HepG2 (cell line): ENCODE measurements at regions not wholly inside any gene's neighbourhood (a gene's known extent, or its start where the extent isn't known, plus 50 kb on each side); places are given as distances from the start of the nearest gene placed in this dataset.

Experiments
- BATF2 ChIP-seq: sonication (generic); formaldehyde crosslinking; IDR thresholded peaks from 2 replicates; pipeline ENCODE4 v1.8.0; 2022; ENCODE audit warnings: mild to moderate bottlenecking, missing genetic modification reagents, moderate library complexity
- BRD4 ChIP-seq: sonication (generic); formaldehyde crosslinking; IDR thresholded peaks from 2 replicates; pipeline ENCODE4 v1.4.0; 2020; ENCODE audit warnings: missing genetic modification reagents
- EHMT2 ChIP-seq: fragments of 200-600 bp; sonication (generic); IDR thresholded peaks from 2 replicates; pipeline ENCODE4 v1.7.0; 2017; ENCODE audit warnings: antibody characterized with exemption, low read depth, low read length, borderline replicate concordance
- FOXK1 ChIP-seq: sonication (generic); formaldehyde crosslinking; IDR thresholded peaks from 2 replicates; pipeline ENCODE4 v1.4.0; 2020; ENCODE audit warnings: low read depth, missing genetic modification reagents, borderline replicate concordance
- HMG20A ChIP-seq: IDR thresholded peaks from 2 replicates; pipeline ENCODE4 v1.6.1; 2016; ENCODE audit warnings: borderline replicate concordance
- HMGXB3 ChIP-seq: sonication (generic); formaldehyde crosslinking; IDR thresholded peaks from 2 replicates; pipeline ENCODE4 v1.4.0; 2020; ENCODE audit warnings: missing genetic modification reagents, borderline replicate concordance
- HNF1A ChIP-seq, 2 experiments: sonication (generic) in 1 of 2; formaldehyde crosslinking in 1 of 2; IDR thresholded peaks; 2 replicates each; pipeline versions ENCODE4 v1.4.0 to v1.6.1; 2016 to 2020; ENCODE audit warnings: borderline replicate concordance in 1 of 2, low read depth in 1 of 2, mild to moderate bottlenecking in 1 of 2, missing genetic modification reagents in 1 of 2
- KAT8 ChIP-seq: IDR thresholded peaks from 2 replicates; pipeline ENCODE4 v1.6.1; 2016; ENCODE audit warnings: missing genetic modification reagents, missing compliant biosample characterization
- RXRB ChIP-seq: IDR thresholded peaks from 2 replicates; pipeline ENCODE4 v1.6.1; 2016; ENCODE audit warnings: borderline replicate concordance, missing genetic modification reagents, missing compliant biosample characterization
- ZBTB37 ChIP-seq: sonication (generic); formaldehyde crosslinking; IDR thresholded peaks from 2 replicates; pipeline ENCODE4 v1.4.0; 2020; ENCODE audit warnings: mild to moderate bottlenecking, missing genetic modification reagents
- ZMYM3 ChIP-seq: sonication (generic); formaldehyde crosslinking; IDR thresholded peaks from 2 replicates; pipeline ENCODE4 v1.5.1; 2020; ENCODE audit warnings: mild to moderate bottlenecking, missing genetic modification reagents
- ZNF331 ChIP-seq: sonication (generic); formaldehyde crosslinking; IDR thresholded peaks from 2 replicates; pipeline ENCODE4 v1.4.0; 2020; ENCODE audit warnings: missing genetic modification reagents
- ZNF644 ChIP-seq: IDR thresholded peaks from 2 replicates; pipeline ENCODE4 v1.6.1; 2016; ENCODE audit warnings: low read depth
- ZSCAN31 ChIP-seq: sonication (generic); formaldehyde crosslinking; IDR thresholded peaks from 2 replicates; pipeline ENCODE4 v1.5.0; 2020; ENCODE audit warnings: low read depth, mild to moderate bottlenecking, missing genetic modification reagents
- ZUFSP ChIP-seq: sonication (generic); formaldehyde crosslinking; IDR thresholded peaks from 2 replicates; pipeline ENCODE4 v1.9.0; 2021; ENCODE audit warnings: missing genetic modification reagents, mild to moderate bottlenecking, borderline replicate concordance

- TF ChIP-seq HMGXB3 (CRISPR knock-in tag) (no peak), ZNF331 (0 out of 2 replicates have a peak, but pooled peaks have one; percentile 22), ZUFSP (CRISPR knock-in tag) (0 out of 2 replicates have a peak, but pooled peaks have one; percentile 7), ZNF644 (0 out of 2 replicates have a peak, but pooled peaks have one; percentile 7), HNF1A (IDR thresholded peaks at IDR 0.05; ENCODE audit: low read depth) (peak; percentile 81; the same call in 1 of the 2 replicates), HNF1A (CRISPR knock-in tag; IDR thresholded peaks at IDR 0.05; ENCODE audit: borderline replicate concordance) (peak; percentile 88; the same call in 1 of the 2 replicates), ZMYM3 (CRISPR knock-in tag) (no peak), ZSCAN31 (CRISPR knock-in tag) (no peak), FOXK1 (CRISPR knock-in tag) (no peak), BATF2 (CRISPR knock-in tag) (no peak), BRD4 (CRISPR knock-in tag) (no peak), HMG20A (CRISPR knock-in tag) (0 out of 2 replicates have a peak, but pooled peaks have one; percentile 37), ZBTB37 (CRISPR knock-in tag) (no peak), RXRB (no peak), EHMT2 (peak; percentile 44; the same call in 1 of the 2 replicates), KAT8 (CRISPR knock-in tag) (0 out of 2 replicates have a peak, but pooled peaks have one; percentile 56)
Measured at GRCh38 chr14:31967669-31967975, 109.5 kb upstream of the ARHGAP5 start (continued).
